ENCODE measurements at regions not wholly inside any gene's neighbourhood (a gene's known extent, or its start where the extent isn't known, plus 50 kb on each side); places are given as distances from the start of the nearest gene placed in this dataset.

- H3K79me2 ChIP-seq (ENCODE audit: insufficient read depth, low read length), result peaks cover 4% of the 10 kb centered on the region; the same call in 1 of the 2 replicates
- H3K4me2 ChIP-seq (ENCODE audit: low read depth, low read length, poor library complexity, severe bottlenecking), result no peak overlapping the region
- no peaks in the 10 kb centered on the region for H3K9me3 ChIP-seq (ENCODE audit: insufficient read depth, low read depth, low read length)
- H3K9ac ChIP-seq (ENCODE audit: low read depth, low read length, poor library complexity, severe bottlenecking), result no peak overlapping the region
- no peak overlapping the region for H2AFZ ChIP-seq (ENCODE audit: low read length)
- H3F3A ChIP-seq (ENCODE audit: low read depth), result no peaks in the 10 kb centered on the region
- no peak overlapping the region for H3K4me3 ChIP-seq (ENCODE audit: low read length, poor library complexity, severe bottlenecking)
- no peaks in the 10 kb centered on the region for H3K27me3 ChIP-seq (ENCODE audit: insufficient read depth, low read length, poor library complexity, severe bottlenecking)
- no peaks in the 10 kb centered on the region for H3K9me2 ChIP-seq (replicated peaks; ENCODE audit: low read depth, low read length)
- TF ChIP-seq EZH2phosphoT487 (IDR thresholded peaks at IDR 0.05; ENCODE audit: borderline replicate concordance), result no peak
- H3K36me3 ChIP-seq (ENCODE audit: insufficient read depth, low read length), result no peaks in the 10 kb centered on the region
- H3K4me1 ChIP-seq (ENCODE audit: insufficient read depth, low read length, poor library complexity, severe bottlenecking), result peaks cover 3% of the 10 kb centered on the region
- H4K20me1 ChIP-seq (ENCODE audit: insufficient read depth, low read length, poor library complexity, severe bottlenecking), result no peaks in the 10 kb centered on the region
Measured at GRCh38 chr6:56804996-56805395, 149.9 kb upstream of the BEND6 start.

- no peak overlapping the region for H2AFZ ChIP-seq (ENCODE audit: low read length)
- no peak overlapping the region for H3K4me2 ChIP-seq (ENCODE audit: low read depth, low read length, poor library complexity, severe bottlenecking)
- TF ChIP-seq, protein P1, sequence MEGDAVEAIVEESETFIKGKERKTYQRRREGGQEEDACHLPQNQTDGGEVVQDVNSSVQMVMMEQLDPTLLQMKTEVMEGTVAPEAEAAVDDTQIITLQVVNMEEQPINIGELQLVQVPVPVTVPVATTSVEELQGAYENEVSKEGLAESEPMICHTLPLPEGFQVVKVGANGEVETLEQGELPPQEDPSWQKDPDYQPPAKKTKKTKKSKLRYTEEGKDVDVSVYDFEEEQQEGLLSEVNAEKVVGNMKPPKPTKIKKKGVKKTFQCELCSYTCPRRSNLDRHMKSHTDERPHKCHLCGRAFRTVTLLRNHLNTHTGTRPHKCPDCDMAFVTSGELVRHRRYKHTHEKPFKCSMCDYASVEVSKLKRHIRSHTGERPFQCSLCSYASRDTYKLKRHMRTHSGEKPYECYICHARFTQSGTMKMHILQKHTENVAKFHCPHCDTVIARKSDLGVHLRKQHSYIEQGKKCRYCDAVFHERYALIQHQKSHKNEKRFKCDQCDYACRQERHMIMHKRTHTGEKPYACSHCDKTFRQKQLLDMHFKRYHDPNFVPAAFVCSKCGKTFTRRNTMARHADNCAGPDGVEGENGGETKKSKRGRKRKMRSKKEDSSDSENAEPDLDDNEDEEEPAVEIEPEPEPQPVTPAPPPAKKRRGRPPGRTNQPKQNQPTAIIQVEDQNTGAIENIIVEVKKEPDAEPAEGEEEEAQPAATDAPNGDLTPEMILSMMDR (conservative IDR thresholded peaks at IDR 0.05; ENCODE audit: low read length), result no peak
- no peak for TF ChIP-seq EZH2phosphoT487 (IDR thresholded peaks at IDR 0.05; ENCODE audit: borderline replicate concordance)
- no peaks in the 10 kb centered on the region for H3F3A ChIP-seq (ENCODE audit: low read depth)
- H3K4me3 ChIP-seq (ENCODE audit: low read length, poor library complexity, severe bottlenecking), result no peak overlapping the region
- H3K9ac ChIP-seq (ENCODE audit: low read depth, low read length, poor library complexity, severe bottlenecking), result no peak overlapping the region
- H3K79me2 ChIP-seq (ENCODE audit: insufficient read depth, low read length), result peaks cover 4% of the 10 kb centered on the region; the same call in 1 of the 2 replicates
- H4K20me1 ChIP-seq (ENCODE audit: insufficient read depth, low read length, poor library complexity, severe bottlenecking), result no peaks in the 10 kb centered on the region
- H3K27me3 ChIP-seq (ENCODE audit: insufficient read depth, low read length, poor library complexity, severe bottlenecking), result no peaks in the 10 kb centered on the region
- H3K4me1 ChIP-seq (ENCODE audit: insufficient read depth, low read length, poor library complexity, severe bottlenecking), result peaks cover 3% of the 10 kb centered on the region
- no peaks in the 10 kb centered on the region for H3K9me3 ChIP-seq (ENCODE audit: insufficient read depth, low read depth, low read length)
- H3K9me2 ChIP-seq (replicated peaks; ENCODE audit: low read depth, low read length), result no peaks in the 10 kb centered on the region
- H3K36me3 ChIP-seq (ENCODE audit: insufficient read depth, low read length), result no peaks in the 10 kb centered on the region
Measured at GRCh38 chr6:56803594-56803993, 151.3 kb upstream of the BEND6 start.

GRCh38 chr6:56802584-56802983 lies 152.3 kb upstream of the BEND6 start:
- Histone ChIP-seq H3K79me2 (ENCODE audit: insufficient read depth, low read length) (peaks cover 4% of the 10 kb centered on the region; the same call in 1 of the 2 replicates), H3K9me2 (replicated peaks; ENCODE audit: low read depth, low read length) (no peaks in the 10 kb centered on the region), H3K4me2 (ENCODE audit: low read depth, low read length, poor library complexity, severe bottlenecking) (no peak overlapping the region), H3F3A (ENCODE audit: low read depth) (no peaks in the 10 kb centered on the region), H3K4me3 (ENCODE audit: low read length, poor library complexity, severe bottlenecking) (no peak overlapping the region), H3K9me3 (ENCODE audit: insufficient read depth, low read depth, low read length) (no peaks in the 10 kb centered on the region), H3K9ac (ENCODE audit: low read depth, low read length, poor library complexity, severe bottlenecking) (no peak overlapping the region), H4K20me1 (ENCODE audit: insufficient read depth, low read length, poor library complexity, severe bottlenecking) (no peaks in the 10 kb centered on the region), H3K36me3 (ENCODE audit: insufficient read depth, low read length) (no peaks in the 10 kb centered on the region), H3K4me1 (ENCODE audit: insufficient read depth, low read length, poor library complexity, severe bottlenecking) (peaks cover 3% of the 10 kb centered on the region), H3K27me3 (ENCODE audit: insufficient read depth, low read length, poor library complexity, severe bottlenecking) (no peaks in the 10 kb centered on the region), H2AFZ (ENCODE audit: low read length) (no peak overlapping the region)
- TF ChIP-seq, protein P1 (conservative IDR thresholded peaks at IDR 0.05; ENCODE audit: low read length), result no peak
- no peak for TF ChIP-seq EZH2phosphoT487 (IDR thresholded peaks at IDR 0.05; ENCODE audit: borderline replicate concordance)

GRCh38 chr6:56799989-56800388 lies 154.9 kb upstream of the BEND6 start:
- H2AFZ ChIP-seq (ENCODE audit: low read length), result no peak overlapping the region
- no peaks in the 10 kb centered on the region for H3F3A ChIP-seq (ENCODE audit: low read depth)
- H3K27me3 ChIP-seq (ENCODE audit: insufficient read depth, low read length, poor library complexity, severe bottlenecking), result no peaks in the 10 kb centered on the region
- no peaks in the 10 kb centered on the region for H4K20me1 ChIP-seq (ENCODE audit: insufficient read depth, low read length, poor library complexity, severe bottlenecking)
- no peaks in the 10 kb centered on the region for H3K9me2 ChIP-seq (replicated peaks; ENCODE audit: low read depth, low read length)
- H3K4me1 ChIP-seq (ENCODE audit: insufficient read depth, low read length, poor library complexity, severe bottlenecking), result peaks cover 3% of the 10 kb centered on the region
- H3K4me2 ChIP-seq (ENCODE audit: low read depth, low read length, poor library complexity, severe bottlenecking), result no peak overlapping the region
- TF ChIP-seq, protein P1 (conservative IDR thresholded peaks at IDR 0.05; ENCODE audit: low read length), result no peak
- no peak for TF ChIP-seq EZH2phosphoT487 (IDR thresholded peaks at IDR 0.05; ENCODE audit: borderline replicate concordance)
- H3K9ac ChIP-seq (ENCODE audit: low read depth, low read length, poor library complexity, severe bottlenecking), result no peak overlapping the region
- H3K9me3 ChIP-seq (ENCODE audit: insufficient read depth, low read depth, low read length), result no peaks in the 10 kb centered on the region
- H3K79me2 ChIP-seq (ENCODE audit: insufficient read depth, low read length), result no peaks in the 10 kb centered on the region; the same call in 1 of the 2 replicates
- no peaks in the 10 kb centered on the region for H3K36me3 ChIP-seq (ENCODE audit: insufficient read depth, low read length)
- H3K4me3 ChIP-seq (ENCODE audit: low read length, poor library complexity, severe bottlenecking), result no peak overlapping the region
